B cell (primary cell): ENCODE measurements at regions not wholly inside any gene's neighbourhood (a gene's known extent, or its start where the extent isn't known, plus 50 kb on each side); places are given as distances from the start of the nearest gene placed in this dataset.

Experiments used
- EZH2 ChIP-seq: IDR thresholded peaks from 2 replicates; pipeline ENCODE4 v1.6.1; 2012; ENCODE audit warnings: borderline replicate concordance, low read depth, mild to moderate bottlenecking, moderate library complexity, low read length; ENCODE audit not compliant: insufficient read depth, poor library complexity, severe bottlenecking
- TF ChIP-seq, protein P1 (sequence below): fragments of 200-600 bp; IDR thresholded peaks from one replicate; pipeline ENCODE4 v1.8.0; 2022; ENCODE audit warnings: antibody characterized with exemption, mild to moderate bottlenecking

DNA sequence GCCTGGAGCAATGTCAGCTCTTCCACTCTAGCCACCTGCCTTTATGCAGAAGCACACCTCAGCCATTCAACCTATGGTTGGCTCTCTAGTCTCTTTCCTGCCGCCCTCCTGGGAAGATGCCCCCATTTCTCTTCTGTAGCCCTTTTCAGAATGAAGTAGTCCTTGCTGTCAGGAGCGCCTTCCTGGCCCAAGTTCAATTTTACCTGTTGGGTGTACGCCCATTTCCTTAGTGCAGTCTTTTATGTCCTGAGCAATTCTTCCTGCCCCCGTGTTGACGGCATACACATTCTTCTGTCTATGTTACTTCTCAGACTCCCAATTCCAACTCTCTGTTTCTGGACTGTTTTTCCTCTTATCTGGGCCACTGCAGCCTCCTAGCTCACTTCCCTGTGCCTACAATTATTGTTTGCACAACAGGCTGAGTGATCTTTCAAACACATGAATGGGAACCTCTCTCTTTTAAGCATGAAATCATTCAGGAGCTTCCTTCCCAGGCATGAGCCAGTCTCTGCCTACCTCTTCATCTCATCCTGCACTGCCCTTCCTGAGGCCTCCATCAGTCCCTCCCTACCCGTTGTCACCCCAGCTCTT lies 389.2 kb downstream of the CD83 start:
- TF ChIP-seq, protein P1, sequence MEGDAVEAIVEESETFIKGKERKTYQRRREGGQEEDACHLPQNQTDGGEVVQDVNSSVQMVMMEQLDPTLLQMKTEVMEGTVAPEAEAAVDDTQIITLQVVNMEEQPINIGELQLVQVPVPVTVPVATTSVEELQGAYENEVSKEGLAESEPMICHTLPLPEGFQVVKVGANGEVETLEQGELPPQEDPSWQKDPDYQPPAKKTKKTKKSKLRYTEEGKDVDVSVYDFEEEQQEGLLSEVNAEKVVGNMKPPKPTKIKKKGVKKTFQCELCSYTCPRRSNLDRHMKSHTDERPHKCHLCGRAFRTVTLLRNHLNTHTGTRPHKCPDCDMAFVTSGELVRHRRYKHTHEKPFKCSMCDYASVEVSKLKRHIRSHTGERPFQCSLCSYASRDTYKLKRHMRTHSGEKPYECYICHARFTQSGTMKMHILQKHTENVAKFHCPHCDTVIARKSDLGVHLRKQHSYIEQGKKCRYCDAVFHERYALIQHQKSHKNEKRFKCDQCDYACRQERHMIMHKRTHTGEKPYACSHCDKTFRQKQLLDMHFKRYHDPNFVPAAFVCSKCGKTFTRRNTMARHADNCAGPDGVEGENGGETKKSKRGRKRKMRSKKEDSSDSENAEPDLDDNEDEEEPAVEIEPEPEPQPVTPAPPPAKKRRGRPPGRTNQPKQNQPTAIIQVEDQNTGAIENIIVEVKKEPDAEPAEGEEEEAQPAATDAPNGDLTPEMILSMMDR = no peak
- TF ChIP-seq EZH2 = no peak
